Inflammatory macrophage treated with lipopolysaccharide for 1 hour (primary cell): ENCODE measurements at regions not wholly inside any gene's neighbourhood (a gene's known extent, or its start where the extent isn't known, plus 50 kb on each side); places are given as distances from the start of the nearest gene placed in this dataset.
"Not testable (repeated sequence)": the region's sequence is repeated elsewhere in the genome, so short reads cannot be mapped to it uniquely, and the experiment has no call there.

Source experiments
- DNase-seq, 2 donors: peaks; one replicate each; pipeline ENCODE4 v3.0.0-alpha.2; 2020 to 2022

DNA sequence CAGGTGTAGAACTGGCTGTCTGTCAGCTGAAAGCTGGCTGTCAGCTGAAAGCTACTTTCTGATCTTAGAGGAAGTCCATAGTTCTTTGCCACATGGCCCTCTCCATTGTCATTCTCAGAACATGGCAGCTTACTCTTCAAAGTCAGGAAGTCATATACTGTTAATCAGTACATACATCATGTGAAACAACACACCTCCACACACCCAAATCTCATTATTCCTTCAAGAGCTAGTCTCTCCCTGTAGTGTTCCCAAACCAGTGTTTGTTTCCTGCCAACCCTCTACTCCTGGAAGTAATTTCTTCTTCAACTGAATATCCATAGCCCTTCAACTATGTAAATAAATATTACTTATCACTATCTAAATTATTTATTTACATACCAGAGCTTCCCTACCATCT is 58.9 kb downstream of the OR5AK2 start:
- no peak for DNase-seq

- DNase-seq, result no peak
Measured at GRCh38 chr11:57049749-57050148, 61.0 kb downstream of the OR5AK2 start.

- DNase-seq, result no peak
Measured at GRCh38 chr11:57054817-57055216, 66.1 kb downstream of the OR5AK2 start.

DNA sequence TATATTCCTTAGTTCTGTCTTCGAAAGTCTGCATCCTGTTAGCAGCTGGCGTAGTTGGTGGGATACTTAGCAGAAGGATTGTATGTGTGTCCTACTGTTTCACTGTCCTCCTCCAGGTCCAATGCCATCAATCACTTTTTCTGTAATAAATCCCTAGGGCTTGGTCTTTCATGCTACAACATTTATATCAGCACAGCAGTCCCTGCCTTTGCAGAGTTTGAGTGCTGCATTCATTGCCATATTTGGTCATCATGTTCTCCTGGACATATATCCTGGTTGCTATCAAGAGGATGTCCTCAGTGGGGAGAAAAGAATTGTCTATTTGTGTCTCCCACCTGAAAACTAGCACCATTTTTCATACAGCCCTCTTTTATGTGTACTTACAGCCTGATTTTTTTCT is 67.0 kb downstream of the OR5AK2 start:
- DNase-seq, result no peak

DNA sequence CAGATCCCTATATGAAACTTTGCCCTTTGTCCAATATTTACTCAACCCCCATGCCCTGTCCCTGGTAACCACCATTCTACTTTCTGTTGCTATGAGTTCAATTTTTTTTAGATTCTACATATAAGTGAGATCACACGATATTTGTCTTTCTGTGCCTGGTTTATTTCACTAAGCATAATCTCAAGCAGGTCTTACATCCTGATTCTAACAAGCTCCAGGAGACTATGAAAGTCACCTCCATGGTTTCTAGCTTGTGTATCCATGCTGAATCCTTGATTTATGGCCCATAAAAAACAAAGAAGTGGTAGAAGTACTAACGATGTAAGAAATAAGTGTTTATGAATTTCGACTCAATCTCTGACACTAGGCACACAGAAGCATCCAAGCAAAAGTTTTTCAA is 68.0 kb downstream of the OR5AK2 start:
- no peak for DNase-seq

DNA sequence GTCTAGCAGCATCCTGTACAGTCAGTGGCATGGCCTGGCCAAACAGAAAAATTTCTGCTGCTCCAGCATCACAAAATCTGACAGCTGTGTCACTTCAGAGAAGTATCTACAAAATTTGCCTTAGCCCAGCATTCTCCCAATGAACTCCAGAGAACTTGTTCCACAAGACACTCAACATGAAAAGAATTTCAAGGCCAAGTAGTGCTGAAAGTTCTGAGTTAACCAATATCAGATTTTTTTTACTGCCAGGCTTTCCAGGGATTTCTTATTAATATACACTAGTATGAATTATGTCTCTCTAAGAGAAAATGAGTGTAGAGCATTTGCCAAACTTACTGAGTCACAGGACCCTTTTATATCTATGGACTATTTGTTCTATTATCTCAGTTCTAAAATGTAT is 68.8 kb downstream of the OR5AK2 start:
- no peak for DNase-seq

DNA sequence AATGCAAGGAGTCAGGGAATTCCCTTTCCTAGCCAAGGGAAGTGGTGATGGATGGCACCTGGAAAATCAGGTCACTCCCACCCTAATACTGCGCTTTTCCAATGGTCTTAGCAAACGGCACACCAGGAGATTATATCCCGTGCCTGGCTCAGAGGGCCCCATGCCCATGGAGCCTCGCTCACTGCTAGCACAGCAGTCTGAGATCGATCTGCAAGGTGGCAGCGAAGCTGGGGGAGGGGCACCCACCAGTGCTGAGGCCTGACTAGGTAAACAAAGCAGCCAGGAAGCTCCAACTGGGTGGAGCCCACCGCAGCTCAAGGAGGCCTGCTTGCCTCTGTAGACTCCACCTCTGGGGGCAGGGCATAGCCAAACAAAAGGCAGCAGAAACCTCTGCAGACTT is 74.2 kb downstream of the OR5AK2 start:
- DNase-seq, result not testable (repeated sequence)

DNA sequence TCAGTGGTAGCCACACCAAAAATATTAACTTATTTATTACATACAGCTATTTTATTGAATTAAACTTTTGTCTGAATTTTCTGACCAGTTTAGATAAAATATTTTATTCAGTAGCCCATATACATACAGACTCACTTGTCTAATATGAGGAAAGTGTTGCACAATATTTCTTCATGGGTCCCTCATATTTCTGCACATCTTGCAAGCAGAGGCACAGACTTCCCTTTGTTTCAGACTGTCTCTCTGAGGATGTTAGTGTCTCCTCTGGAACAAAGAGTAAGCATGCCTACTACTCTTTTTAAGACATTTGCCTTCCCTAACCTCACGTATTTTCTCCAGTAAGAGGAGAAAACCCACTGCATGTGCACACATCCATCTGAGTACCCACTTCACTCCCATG is 81.2 kb downstream of the OR5AK2 start:
- no peak for DNase-seq

DNA sequence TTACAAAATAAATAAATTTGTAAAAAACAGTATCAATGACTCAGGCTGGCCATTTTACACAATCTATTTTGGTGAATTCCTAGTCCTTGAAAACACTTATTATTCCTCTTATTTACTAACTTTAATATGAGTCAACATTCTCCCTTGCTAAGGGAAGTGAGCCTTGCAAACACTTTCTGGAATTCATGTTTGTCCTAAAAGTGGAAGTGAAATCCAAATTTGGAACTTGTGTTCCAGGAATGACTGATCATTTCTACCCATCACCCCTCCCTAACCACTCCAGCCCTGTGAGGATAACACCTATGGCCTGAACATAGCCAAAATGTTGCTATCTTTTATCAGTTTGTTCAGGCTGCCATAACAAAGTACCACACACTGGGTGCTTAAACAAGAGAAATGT is 83.1 kb downstream of the OR5AK2 start:
- no peak for DNase-seq

GRCh38 chr11:57072640-57073039 is 83.9 kb downstream of the OR5AK2 start:
- DNase-seq, result no peak

DNA sequence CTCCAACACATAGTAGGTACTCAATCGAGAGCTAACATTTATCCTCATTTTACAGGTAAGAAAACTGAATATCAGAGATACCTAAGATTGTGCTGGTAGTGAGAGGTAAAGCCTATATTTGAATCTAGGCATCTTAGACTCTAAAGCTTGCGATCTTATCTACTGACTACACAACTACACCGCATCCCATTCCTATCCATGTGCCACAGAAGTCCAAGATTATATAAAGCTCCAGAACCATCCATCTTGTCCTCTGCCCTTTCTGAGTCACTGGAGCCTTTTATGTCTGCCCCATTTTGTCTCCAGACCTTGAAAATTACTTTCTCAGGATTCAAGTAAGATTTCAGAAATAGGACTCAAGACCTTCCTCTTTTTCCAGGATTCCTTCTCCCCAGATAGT is 84.4 kb downstream of the OR5AK2 start:
- no peak for DNase-seq

- no peak for DNase-seq
Measured at GRCh38 chr11:57081356-57081755, 92.6 kb downstream of the OR5AK2 start.

- no peak for DNase-seq
Measured at GRCh38 chr11:57082125-57082524, 93.4 kb downstream of the OR5AK2 start.

GRCh38 chr11:57083641-57084385 is 95.1 kb downstream of the OR5AK2 start:
- DNase-seq, result no peak

DNA sequence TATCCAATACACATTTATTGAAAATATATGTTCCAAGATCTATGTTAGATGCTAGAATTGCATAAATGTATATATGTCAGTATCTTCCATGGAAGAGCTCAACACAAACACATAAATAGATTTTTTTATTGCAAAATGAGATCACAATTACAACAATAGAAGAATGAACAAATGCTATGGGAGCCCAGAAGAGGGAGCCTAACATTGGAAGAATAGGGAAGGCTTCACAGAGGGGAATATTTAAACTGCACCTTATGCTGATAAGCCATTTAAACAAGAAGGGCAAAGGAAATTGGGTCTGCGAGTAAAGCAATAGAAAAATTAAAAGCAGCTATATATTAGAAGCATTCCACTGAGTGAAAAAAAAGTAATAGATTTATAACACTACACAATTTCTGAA is 96.1 kb upstream of the LRRC55 start:
- no peak for DNase-seq

DNA sequence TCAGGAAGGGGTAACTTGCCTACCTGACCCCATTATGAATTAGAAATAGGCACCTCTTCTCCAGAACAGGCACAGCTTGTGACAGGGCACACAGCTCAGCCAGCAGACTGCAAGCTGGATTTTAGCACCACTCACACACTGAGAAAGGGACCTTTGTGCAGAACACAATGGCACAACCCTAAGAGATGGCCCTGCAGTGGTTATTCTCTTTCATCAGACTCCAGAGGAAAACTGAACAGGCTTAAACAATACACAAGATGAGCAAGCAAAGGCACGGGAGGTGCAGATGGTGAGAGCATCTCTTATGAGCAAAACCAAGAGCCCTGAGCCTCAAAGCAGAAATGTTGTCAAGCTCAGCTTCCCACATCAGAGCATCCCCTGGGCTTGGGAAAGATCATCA is 93.8 kb upstream of the LRRC55 start:
- DNase-seq, result no peak

DNA sequence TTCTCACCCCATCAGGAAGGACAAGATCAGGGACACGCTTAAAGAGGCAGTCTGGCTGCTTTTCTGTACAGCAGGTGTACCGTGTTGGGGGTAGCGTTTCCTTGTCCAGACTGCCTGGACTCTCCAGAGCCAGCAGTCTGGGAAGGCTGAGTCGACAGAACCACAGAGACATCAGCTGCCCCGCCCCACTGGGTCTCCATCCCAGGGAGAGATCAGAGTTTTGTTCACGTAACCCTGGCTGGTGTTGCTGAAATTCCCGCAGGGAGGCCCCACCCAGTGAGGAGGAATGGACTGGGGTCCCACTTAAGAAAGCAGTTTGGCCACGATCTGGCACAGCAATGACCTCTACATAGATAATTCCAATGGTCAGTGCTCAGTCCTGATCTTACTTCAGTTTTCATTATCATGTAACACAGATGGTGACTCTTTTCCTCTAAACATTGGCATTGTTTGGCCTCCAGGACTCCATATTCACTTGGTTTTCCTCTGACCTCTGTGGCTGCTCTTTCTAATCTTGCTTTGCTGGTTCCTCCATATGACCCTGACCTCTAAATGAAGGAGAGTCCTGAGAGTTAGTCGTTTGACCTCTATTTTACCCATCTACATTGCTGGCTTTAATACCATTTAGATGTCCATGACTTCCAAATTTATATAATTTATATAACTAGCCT is 89.6 kb upstream of the LRRC55 start:
- no peak for DNase-seq

DNA sequence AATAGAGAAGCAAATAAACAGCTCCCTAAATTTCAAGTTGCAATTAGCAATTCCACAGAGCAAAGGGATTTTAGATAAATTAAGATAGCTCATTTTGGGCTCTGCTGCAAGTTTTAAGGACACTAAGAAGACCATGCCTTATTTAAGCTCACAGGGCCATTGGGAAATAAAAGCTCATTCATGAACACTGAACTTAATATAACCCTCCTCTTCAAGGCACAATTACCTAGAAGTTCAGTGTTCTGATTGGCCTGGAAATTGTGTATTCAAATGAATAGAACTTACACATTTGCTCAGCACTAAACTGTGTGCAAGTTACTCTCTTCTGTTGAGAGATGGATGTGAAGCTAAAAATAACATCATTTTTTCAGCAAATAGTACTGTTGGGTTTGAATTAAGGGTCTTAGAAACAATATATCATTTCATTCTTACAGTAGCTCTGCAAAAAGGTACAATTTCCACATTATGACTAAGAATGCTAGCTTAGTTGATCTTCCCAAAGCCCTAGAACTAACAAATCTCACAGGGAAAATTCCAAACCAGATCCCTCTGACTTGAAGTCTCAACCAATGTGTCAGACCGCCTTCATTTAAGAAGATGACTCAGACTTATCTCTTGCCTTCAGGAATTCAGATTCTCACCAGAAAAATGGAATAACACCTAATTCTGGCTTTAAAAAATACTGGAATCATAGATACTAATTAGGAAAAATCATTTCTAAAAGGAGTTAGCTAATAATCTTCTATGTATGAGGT is 87.4 kb upstream of the LRRC55 start:
- DNase-seq, result no peak

GRCh38 chr11:57095417-57095816 is 86.3 kb upstream of the LRRC55 start:
- DNase-seq, result no peak

GRCh38 chr11:57095896-57096295 is 85.9 kb upstream of the LRRC55 start:
- no peak for DNase-seq

DNA sequence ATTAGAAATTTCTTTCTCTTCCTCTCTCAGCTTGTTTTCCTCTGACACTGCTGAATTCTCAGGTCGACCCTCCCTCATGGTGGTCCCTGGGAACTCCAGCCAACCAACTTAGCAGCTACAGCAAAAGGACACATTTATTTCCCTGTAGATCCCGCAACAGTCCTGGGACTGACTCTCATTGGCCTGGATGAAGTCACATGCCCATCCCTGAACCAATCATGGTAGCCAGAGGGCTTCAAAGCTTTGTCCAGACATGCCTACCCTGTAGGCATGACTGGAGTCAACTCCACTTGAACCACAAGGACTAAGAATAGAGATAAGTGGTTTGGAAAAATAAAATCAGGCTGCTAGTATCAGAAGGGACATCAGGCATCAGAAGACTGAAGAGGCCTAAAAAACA is 84.6 kb upstream of the LRRC55 start:
- DNase-seq, result no peak

GRCh38 chr11:57098191-57098590 is 83.6 kb upstream of the LRRC55 start:
- DNase-seq, result no peak

- no peak for DNase-seq
Measured at GRCh38 chr11:57100638-57101331, 81.0 kb upstream of the LRRC55 start.
